IPS-NIHi11 (cell line): ENCODE measurements at regions not wholly inside any gene's neighbourhood (a gene's known extent, or its start where the extent isn't known, plus 50 kb on each side); places are given as distances from the start of the nearest gene placed in this dataset.
A peak's percentile ranks its signal among the peaks of the same experiment; 100 is the strongest.
"Not testable (repeated sequence)": the region's sequence is repeated elsewhere in the genome, so short reads cannot be mapped to it uniquely, and the experiment has no call there.

Source experiments
- DNase-seq: peaks from one replicate; pipeline ENCODE4 v3.0.0; 2012; ENCODE audit warnings: mixed read lengths, low spot score

- no peak for DNase-seq
Observed at GRCh38 chr17:77821114-77821513, 137.4 kb upstream of the TNRC6C start.

DNA sequence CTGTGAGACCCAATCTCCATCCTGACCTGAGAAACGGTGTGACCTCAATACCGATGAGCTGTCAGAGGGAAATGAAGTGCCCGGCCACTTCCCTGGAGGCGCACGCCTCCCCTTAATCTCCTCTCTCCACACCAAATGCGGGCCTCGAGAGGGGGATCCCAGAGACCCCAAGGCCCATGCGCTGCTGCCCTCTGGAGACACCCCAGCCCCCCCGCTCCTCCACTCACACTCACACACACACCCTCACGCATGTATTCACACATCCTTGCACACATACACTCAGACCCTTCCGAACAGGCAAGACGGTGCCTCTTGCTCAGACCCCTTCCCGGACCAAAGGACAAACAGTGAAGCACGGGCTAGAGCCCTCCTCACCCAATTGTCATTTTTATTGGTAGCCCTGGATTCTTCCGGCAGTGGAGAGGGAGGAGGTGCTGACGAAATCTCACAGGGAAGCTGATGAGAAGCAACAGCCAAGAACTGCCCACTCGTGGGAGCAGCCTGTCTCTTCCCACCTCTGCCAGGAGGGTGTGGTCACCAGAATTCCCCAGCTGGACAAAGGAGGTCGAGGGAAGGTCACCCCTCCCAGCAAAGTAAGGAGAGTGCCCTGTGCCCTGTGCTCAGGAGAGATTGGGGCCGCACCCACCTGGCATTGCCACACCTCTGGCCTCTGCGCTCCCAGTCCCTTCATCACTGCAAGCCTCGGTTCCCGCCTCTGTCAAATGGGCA lies 136.0 kb upstream of the TNRC6C start:
- no peak for DNase-seq

GRCh38 chr17:77824102-77824779 lies 134.3 kb upstream of the TNRC6C start:
- no peak for DNase-seq

DNA sequence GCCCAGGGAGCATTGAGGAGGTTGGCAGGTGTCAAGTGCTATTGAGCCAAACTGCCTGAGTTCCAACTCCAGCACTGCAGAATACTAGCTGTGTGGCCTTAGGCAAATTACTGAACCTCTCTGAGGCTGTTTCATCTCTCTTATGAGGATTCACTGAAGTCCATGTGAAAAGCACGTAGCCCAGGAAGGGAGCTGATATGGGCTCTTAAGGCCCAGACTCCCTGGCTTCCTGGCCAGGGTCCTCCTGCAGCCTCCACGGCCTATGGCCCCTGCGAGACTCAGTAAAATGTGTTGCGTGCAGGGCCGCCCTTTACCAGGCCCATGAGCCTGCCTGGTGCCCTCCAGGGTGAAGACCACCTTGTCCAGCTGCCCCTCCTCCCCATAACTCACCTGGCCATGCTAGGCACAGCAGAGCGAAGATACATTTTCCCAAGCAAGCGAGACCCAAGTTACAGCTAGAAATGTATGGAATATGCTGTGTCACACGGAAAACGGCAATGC lies 133.7 kb upstream of the TNRC6C start:
- no peak for DNase-seq

DNA sequence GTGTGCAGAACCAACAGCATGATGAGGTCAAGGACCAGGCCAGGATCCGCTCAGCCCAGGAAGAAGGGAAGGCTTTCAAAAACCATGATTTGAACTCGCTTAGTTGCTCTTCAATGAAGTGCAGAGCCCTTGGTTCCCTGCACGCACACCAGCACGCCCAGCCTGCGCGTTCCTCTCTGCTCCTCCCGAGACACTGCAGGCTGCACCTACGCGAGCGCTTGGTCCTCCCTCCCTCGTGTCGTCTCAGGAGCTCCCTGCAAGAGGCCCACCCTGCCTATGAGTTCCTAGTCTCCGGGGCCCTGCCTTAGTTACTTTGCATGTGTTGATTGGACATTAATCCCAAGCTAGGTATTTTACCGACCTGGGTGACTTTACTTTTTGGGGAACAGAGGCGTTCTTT lies 132.9 kb upstream of the TNRC6C start:
- DNase-seq, result no peak

DNA sequence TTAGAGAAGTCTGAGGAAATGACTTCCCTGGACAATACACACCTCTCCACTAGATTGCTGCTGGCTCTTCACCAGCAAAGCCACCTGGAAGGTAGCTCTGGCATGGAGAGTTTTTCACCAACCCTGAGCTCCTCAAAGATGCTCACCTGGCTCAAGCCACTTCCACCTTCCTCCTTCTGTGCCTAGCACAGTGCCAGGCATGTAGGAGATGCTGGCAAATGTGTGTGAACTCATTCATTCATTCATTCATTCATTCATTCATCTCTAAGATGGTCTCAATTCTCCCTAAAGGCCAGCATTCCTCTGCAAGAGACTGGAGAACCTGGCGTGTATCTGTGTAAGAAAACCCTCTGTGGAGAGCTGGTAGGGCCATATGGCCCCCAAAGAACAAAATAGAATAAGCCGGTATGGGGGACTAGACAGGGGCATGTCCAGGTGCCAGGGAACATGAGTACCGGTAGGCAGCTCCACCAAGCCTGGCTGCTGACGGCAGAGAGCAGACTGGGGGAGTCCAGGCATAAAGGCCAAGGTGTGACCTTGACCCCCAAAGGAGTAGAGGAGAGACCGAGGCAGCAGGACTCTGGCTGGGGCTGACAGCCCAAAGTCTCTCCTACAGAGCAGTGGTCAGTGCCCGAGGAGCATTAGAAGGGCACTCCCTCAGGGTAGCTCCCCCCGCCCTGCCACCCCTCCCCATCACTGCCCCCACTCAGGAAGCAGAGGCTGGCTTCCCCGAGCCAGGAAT lies 132.2 kb upstream of the TNRC6C start:
- DNase-seq, result no peak

- no peak for DNase-seq
Observed at GRCh38 chr17:77827039-77827438, 131.5 kb upstream of the TNRC6C start.

GRCh38 chr17:77827511-77827910 lies 131.0 kb upstream of the TNRC6C start:
- no peak for DNase-seq

DNA sequence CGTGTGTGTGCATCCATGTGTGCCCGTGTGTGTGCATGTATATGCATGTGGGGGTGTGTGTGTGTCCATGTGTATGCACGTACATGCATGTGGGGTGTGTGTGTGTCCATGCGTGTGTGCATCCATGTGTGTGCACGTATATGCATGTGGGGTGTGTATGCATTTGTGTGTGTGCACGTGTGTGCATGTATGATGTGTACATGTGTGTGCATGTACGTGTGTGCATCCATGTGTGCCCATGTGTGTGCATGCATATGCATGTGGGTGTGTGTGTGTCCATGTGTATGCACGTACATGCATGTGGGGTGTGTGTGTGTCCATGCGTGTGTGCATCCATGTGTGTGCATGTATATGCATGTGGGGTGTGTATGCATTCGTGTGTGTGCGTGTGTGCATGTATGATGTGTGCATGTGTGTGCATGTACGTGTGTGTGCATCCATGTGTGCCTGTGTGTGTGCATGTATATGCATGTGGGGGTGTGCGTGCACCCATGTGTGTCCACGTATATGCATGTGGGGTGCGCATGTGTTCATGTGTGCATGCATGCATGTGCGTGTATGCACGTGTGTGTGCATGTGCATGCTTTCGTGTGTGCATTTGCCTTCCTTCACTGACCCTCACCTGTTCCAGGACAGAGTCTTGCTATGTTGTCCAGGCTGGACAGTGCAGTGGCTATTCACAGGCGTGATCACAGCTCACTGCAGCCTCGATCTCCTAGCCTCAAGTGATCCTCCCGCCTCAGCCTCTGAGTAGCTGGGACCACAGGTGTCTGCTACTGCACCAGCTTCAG lies 129.6 kb upstream of the TNRC6C start:
- DNase-seq, result no peak

- no peak for DNase-seq
Observed at GRCh38 chr17:77829843-77830799, 128.4 kb upstream of the TNRC6C start.

DNA sequence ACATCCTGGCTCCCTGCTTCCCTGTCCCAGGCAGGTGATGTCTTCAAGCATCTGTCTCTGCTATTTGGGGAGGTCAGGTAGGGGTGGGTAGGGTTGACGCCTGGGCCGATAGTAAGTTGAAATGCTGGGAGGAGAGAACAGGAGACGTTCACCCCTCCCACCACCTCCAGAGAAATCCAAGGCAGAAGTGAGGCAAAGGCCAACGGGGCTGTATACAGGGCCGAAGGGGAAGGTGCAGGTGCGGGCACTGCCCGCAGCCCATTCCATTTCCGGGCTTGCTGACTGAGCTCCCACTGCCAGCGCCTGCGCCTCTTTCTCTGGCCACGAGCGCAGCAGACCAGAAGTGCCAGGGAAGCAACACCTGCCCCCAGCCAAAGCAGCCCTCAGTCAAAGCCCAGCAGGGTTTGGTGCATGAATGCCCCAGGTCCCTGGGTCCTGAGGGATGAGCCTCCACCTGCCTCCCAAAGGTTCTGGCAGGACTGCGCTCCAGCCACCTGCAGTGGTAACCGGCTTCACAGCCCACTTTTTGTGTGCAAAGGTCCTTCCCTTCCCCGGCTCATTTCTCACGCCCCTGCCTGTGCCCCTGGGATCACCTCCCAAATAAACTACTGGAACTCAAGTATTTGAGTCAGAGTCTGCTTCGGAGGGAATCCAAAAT lies 127.6 kb upstream of the TNRC6C start:
- DNase-seq, result no peak

DNA sequence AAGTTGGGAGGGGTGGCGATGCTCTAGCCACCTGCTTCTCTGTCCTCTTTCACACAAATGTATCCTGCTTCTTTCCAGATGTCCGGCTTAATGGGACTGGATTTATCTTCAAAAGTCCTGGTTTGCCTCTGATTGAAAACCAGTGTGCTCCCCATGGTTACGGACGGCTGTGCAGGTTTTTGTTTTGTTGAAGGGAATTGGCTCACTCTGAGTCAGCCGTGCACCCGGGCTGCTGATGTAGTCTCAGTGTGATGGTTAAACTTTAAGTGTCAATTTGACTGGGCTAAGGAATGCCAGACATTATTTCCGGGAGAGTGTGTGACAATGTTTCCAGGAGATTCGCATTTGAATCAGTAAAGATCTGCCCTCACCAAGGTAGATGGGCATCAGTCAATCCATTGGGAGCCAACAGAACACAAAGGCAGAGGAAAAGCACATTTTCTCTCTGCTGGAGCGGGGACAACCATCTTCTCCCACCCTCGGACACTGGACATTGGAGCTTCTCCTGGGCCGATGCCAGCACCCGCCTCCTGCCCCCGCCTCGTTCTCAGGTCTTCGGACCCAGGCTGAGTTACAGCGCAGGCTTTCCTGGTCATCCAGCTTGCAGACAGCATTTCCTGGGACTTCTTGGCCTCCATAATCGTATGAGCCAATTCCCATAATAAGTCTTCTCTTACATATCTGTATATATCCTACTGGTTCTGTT lies 126.9 kb upstream of the TNRC6C start:
- DNase-seq, result no peak

DNA sequence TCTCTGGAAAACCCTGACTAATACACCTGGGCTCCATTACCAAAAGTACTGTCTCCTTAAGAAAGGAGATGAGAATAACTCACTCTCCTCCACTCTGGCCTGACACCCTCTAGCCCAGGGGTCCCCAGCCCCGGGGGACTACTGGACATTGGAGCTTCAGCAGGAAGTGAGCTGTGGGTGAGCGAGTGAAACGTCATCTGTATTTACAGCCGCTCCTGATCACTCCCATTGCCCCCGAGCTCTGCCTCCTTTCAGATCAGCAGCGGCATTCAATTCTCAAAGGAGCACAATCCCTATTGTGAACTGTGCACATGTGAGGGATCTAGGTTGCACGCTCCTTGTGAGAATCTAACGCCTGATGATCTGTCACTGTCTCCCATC lies 126.3 kb upstream of the TNRC6C start:
- DNase-seq, result no peak

- DNase-seq, result no peak
Observed at GRCh38 chr17:77833769-77834168, 124.7 kb upstream of the TNRC6C start.

DNA sequence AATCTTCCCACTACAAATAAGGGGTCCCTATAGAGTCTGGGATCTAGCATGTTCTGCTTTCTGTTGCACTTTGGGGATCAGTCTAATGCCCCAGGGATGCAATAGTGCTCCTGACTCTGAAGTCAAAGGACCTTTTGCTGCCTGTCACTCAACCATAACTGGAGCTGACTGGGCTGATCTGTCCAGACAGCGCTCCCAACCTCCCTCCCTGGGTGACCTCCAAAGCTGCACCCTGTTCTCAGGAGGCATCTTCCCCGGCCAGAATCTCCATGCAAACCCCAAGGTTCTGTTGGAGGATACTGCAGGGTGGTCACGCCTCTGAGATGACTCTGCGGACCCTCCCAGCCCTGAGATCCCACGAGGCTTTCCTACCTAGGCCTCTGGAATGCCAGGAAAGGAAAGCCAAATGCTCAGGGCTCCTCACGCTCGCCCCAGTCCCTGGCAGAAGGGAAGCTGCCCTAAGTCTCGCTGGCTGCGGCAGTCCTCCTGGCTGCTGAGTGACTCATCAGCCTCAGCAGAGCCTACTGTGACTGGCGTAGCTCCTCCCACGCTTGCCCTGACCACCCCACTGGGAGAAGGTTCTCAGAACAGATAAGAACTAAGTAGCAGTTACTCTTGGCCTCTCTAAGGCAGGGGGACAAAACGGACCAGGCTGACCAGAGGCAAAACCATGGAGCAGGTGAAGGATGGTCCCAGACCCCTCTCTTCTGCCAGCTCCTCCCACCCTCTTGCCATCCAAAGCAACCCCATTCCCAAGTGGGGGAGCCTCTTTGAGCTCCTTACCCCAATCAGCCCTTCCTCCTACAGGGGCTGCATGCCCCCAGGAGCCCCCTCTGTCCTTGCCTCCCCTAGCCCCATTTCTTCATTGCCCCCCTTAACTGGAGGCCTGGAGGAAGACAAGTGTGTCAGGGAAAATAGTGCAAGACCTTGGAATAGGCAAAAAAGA lies 124.1 kb upstream of the TNRC6C start:
- DNase-seq, result peak; percentile 85

DNA sequence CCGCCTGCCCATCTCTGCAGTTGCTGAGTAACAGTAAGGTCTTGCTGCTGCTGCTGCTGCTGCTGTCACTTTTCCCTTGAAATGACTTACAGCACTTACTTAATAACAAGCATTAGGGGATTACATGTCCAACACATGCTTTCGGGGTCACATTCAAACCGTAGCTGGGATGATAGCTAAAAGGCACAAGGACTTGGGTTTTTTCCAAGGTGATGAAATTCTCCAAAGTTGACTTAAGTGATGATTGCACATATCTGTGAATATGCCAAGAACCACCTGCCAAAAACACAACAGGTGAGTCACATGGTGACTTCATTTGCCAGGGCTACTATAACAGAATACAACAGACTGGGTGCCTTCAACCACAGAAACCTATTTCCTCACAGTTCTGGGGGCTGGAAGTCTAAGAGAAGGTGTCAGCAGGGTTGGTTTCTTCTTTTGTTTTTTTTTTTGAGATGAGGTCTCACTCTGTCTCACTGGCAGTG lies 121.9 kb upstream of the TNRC6C start:
- DNase-seq, result no peak

GRCh38 chr17:77837072-77837471 lies 121.4 kb upstream of the TNRC6C start:
- DNase-seq, result not testable (repeated sequence)

GRCh38 chr17:77837917-77838316 lies 120.6 kb upstream of the TNRC6C start:
- no peak for DNase-seq
